Astrocyte of the spinal cord (primary cell): ENCODE measurements at regions not wholly inside any gene's neighbourhood (a gene's known extent, or its start where the extent isn't known, plus 50 kb on each side); places are given as distances from the start of the nearest gene placed in this dataset.

Experiments
- DNase-seq: peaks from one replicate; pipeline ENCODE4 v3.0.0; 2011; ENCODE audit warnings: low read depth, low spot score
- H3K4me3 ChIP-seq: 2 replicates; pipeline ENCODE4 v1.5.1; 2011; ENCODE audit warnings: low read depth, mild to moderate bottlenecking, low read length, moderate library complexity
- CTCF ChIP-seq: IDR thresholded peaks from 2 replicates; pipeline ENCODE4 v1.5.1; 2012; ENCODE audit warnings: low read depth, mild to moderate bottlenecking, low read length, inconsistent platforms
- in situ Hi-C: cut with HindIII; loops from 2 replicates; pipeline ENCODE4 v1.10.0; 2017; ENCODE audit warnings: low sequenced_read_pairs

- in situ Hi-C loops: no loop called here
- TF ChIP-seq CTCF: no peak
- DNase-seq: no peak
- no peak overlapping the region for H3K4me3 ChIP-seq
Measured at GRCh38 chr9:27990524-27990923, 417.2 kb upstream of the C9orf72 start.

- DNase-seq: no peak
- in situ Hi-C loops: no loop called here
- TF ChIP-seq CTCF: no peak
Measured at GRCh38 chr9:27991221-27991620, 417.9 kb upstream of the C9orf72 start.

DNA sequence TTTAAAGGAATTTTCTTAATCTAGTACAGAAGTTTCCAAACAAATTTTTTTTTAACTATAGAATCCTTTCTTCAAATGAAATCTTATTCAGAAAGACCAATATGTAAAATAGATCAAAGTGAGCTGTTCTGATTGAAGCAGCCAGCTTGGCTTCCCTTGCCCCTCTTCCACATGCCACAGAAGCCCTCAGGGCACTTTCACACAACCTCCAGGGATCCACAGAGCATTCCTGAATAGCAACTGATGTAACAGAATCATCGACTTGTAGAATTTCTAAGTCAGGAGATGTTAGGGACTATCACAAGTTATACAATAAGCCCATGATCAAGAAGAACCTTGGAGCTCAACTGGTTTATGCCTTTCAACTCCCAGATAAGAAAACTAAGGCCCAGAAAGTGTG is 427.8 kb upstream of the C9orf72 start:
- no peak for TF ChIP-seq CTCF
- no peak overlapping the region for H3K4me3 ChIP-seq
- no peak for DNase-seq
- in situ Hi-C loops: no loop called here

More at GRCh38 chr9:27991221-27991620, 417.9 kb upstream of the C9orf72 start:
- no peak overlapping the region for H3K4me3 ChIP-seq

- no peak overlapping the region for H3K4me3 ChIP-seq
- TF ChIP-seq CTCF: no peak
- no peak for DNase-seq
- in situ Hi-C loops: no loop called here
Measured at GRCh38 chr9:28004900-28005299, 431.6 kb upstream of the C9orf72 start.

GRCh38 chr9:28005779-28006178 is 432.5 kb upstream of the C9orf72 start:
- H3K4me3 ChIP-seq: no peak overlapping the region
- in situ Hi-C loops: no loop called here
- no peak for TF ChIP-seq CTCF
- DNase-seq: no peak

DNA sequence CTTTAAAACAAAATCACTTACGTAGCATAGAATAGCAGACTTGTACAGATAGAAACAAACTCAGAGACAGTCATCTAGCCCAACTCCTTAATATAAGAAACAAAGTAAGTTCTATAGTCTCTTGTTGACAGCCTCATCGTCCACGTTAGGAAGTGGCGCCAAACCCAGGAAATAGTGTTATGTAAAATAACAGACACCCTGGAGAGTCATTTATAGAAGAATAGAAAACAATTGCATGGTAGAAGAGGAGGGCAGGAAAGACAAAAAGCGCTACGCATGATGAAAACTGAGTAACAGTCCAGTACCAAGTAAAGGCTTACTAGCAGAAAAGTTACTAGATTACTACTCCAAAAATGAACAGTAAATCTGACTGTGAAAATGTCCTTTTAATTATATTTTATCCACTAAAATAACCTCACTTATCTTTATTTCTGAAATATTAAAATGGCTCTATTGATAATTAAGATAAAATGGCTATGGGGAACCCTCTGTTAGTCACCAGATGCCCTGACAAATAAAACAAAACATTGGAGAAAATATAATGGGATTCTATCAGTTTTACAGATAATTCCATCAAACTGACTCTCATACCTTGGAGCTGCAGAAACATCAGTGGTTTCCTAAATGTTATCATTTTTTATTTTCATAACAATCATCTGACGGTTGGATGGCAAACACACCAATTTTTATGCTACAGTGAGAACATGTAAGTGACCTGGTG is 434.0 kb upstream of the C9orf72 start:
- TF ChIP-seq CTCF: no peak
- in situ Hi-C loops: no loop called here
- DNase-seq: no peak
- H3K4me3 ChIP-seq: no peak overlapping the region
